WTC11 (cell line): ENCODE measurements at regions not wholly inside any gene's neighbourhood (a gene's known extent, or its start where the extent isn't known, plus 50 kb on each side); places are given as distances from the start of the nearest gene placed in this dataset.

Experiments
- ATAC-seq: fragments of 200-7000 bp; cut with Tn5 transposase; 2 replicates; pipeline ENCODE4 v1.10.0; 2021; ENCODE audit warnings: mild to moderate bottlenecking, moderate library complexity
- CTCF ChIA-PET: fragments of 300-600 bp; sonication (Branson Sonifier 250); formaldehyde crosslinking; loops from one replicate; lab custom pipeline; 2021; ENCODE audit warnings: antibody characterized with exemption; lab: Charles Lee
- POLR2A ChIA-PET: fragments of 350-600 bp; sonication (Branson Sonifier 250); formaldehyde crosslinking; loops from one replicate; lab custom pipeline; 2021; ENCODE audit warnings: antibody characterized with exemption; lab: Charles Lee
- DNase-seq: peaks from one replicate; pipeline ENCODE4 v3.0.0; 2021; ENCODE audit warnings: low spot score
- H3K27ac Mint-ChIP-seq: 2 replicates; pipeline ENCODE4 v1.8.0; 2021; ENCODE audit warnings: mixed read lengths
- H3K27me3 Mint-ChIP-seq: 2 replicates; pipeline ENCODE4 v1.8.0; 2021; ENCODE audit warnings: low read depth, mild to moderate bottlenecking, moderate library complexity, mixed read lengths
- H3K36me3 Mint-ChIP-seq: 2 replicates; pipeline ENCODE4 v1.8.0; 2021; ENCODE audit warnings: mixed read lengths
- H3K4me1 Mint-ChIP-seq: 2 replicates; pipeline ENCODE4 v1.8.0; 2022; ENCODE audit warnings: mixed read lengths
- H3K4me3 Mint-ChIP-seq: 2 replicates; pipeline ENCODE4 v1.8.0; 2021; ENCODE audit warnings: mild to moderate bottlenecking, moderate library complexity, mixed read lengths
- H3K9me3 Mint-ChIP-seq: 2 replicates; pipeline ENCODE4 v1.8.0; 2021; ENCODE audit warnings: mixed read lengths
- ATF1 ChIP-seq: sonication (generic); formaldehyde crosslinking; IDR thresholded peaks from 2 replicates; pipeline ENCODE4 v1.8.1; 2023; ENCODE audit warnings: mild to moderate bottlenecking, moderate library complexity, missing genetic modification reagents
- GABPB1 ChIP-seq: sonication (generic); formaldehyde crosslinking; IDR thresholded peaks from 2 replicates; pipeline ENCODE4 v1.8.1; 2023; ENCODE audit warnings: mild to moderate bottlenecking, missing genetic modification reagents
- MYBL2 ChIP-seq: sonication (generic); formaldehyde crosslinking; IDR thresholded peaks from 2 replicates; pipeline ENCODE4 v1.8.1; 2023; ENCODE audit warnings: mild to moderate bottlenecking, moderate library complexity, missing genetic modification reagents
- NFATC4 ChIP-seq: fragments of 250-450 bp; sonication (Bioruptor Pico); IDR thresholded peaks from 2 replicates; pipeline ENCODE4 v1.9.0; 2021; ENCODE audit warnings: mild to moderate bottlenecking
- PRRX2 ChIP-seq: fragments of 250-450 bp; sonication (Bioruptor Pico); IDR thresholded peaks from 2 replicates; pipeline ENCODE4 v1.8.0; 2021; ENCODE audit warnings: mild to moderate bottlenecking
- SMAD3 ChIP-seq: sonication (generic); formaldehyde crosslinking; IDR thresholded peaks from 2 replicates; pipeline ENCODE4 v1.8.0; 2022; ENCODE audit warnings: missing genetic modification reagents, mild to moderate bottlenecking, borderline replicate concordance
- TEAD4 ChIP-seq: sonication (generic); formaldehyde crosslinking; IDR thresholded peaks from 2 replicates; pipeline ENCODE4 v1.8.0; 2022; ENCODE audit warnings: mild to moderate bottlenecking, missing genetic modification reagents
- ZNF219 ChIP-seq: sonication (generic); formaldehyde crosslinking; IDR thresholded peaks from 2 replicates; pipeline ENCODE4 v1.8.0; 2023; ENCODE audit warnings: missing genetic modification reagents, mild to moderate bottlenecking, borderline replicate concordance
- ZNF423 ChIP-seq: fragments of 250-450 bp; sonication (Bioruptor Pico); IDR thresholded peaks from 2 replicates; pipeline ENCODE4 v2.1.2; 2022; ENCODE audit warnings: mild to moderate bottlenecking, moderate library complexity
- TF ChIP-seq, protein P1 (sequence below): sonication (generic); formaldehyde crosslinking; IDR thresholded peaks from 2 replicates; pipeline ENCODE4 v1.8.1; 2023; ENCODE audit warnings: mild to moderate bottlenecking, missing genetic modification reagents
- TF ChIP-seq, protein P2 (sequence below): sonication (generic); formaldehyde crosslinking; IDR thresholded peaks from 2 replicates; pipeline ENCODE4 v1.8.1; 2023; ENCODE audit warnings: mild to moderate bottlenecking, missing genetic modification reagents, moderate library complexity
- TF ChIP-seq, protein P3 (sequence below): sonication (generic); formaldehyde crosslinking; IDR thresholded peaks from 2 replicates; pipeline ENCODE4 v1.8.1; 2023; ENCODE audit warnings: mild to moderate bottlenecking, missing genetic modification reagents
- TF ChIP-seq, protein P4 (sequence below): sonication (generic); formaldehyde crosslinking; conservative IDR thresholded peaks from 2 replicates; pipeline ENCODE4 v1.8.1; 2023; ENCODE audit warnings: mild to moderate bottlenecking, low read depth, missing genetic modification reagents, moderate library complexity
- TF ChIP-seq, protein P5 (sequence below): sonication (generic); formaldehyde crosslinking; IDR thresholded peaks from 2 replicates; pipeline ENCODE4 v1.8.0; 2022; ENCODE audit warnings: mild to moderate bottlenecking, missing genetic modification reagents
- TF ChIP-seq, protein P6 (sequence below): sonication (generic); formaldehyde crosslinking; IDR thresholded peaks from 2 replicates; pipeline ENCODE4 v1.8.0; 2023; ENCODE audit warnings: missing genetic modification reagents, mild to moderate bottlenecking, borderline replicate concordance
- TF ChIP-seq, protein P7 (sequence below): fragments of 250-450 bp; sonication (Bioruptor Pico); IDR thresholded peaks from 2 replicates; pipeline ENCODE4 v1.8.0; 2021; ENCODE audit warnings: mild to moderate bottlenecking

DNA sequence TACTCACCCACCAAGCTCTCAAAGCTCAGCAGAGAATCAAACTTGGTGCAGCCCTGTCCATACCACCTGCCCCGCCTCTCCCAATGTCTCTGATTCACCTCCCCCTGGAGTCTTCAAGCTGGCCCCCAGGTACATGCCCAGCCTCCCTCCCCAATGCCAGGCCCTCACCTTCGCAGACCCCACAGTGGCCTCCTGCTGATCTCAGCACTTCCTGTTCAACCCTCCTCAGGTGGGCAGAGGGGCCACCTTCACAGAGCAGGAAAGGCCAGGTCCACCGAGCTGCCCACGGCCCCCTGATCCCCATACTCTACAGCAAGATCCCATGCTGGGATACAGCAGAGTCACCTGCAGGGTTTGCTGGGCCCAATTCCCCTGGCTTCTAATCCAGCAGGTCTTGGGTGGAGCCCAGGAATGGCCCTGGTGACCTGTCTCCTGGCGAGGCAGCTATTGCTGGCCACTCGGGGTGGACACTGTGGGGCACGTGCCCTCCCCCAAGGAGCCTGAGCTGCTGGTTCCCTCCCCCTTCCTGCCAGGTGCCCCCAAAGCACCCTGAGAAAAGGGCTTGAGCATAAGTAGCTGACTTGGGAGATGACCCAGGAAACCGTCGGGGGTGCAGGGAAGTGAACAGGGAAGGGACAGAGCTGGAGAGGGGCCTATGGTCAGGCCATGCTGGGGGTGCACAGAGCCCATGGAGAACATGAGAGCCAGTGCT is 150.7 kb downstream of the BRD1 start (continued):
- TF ChIP-seq, protein P1, sequence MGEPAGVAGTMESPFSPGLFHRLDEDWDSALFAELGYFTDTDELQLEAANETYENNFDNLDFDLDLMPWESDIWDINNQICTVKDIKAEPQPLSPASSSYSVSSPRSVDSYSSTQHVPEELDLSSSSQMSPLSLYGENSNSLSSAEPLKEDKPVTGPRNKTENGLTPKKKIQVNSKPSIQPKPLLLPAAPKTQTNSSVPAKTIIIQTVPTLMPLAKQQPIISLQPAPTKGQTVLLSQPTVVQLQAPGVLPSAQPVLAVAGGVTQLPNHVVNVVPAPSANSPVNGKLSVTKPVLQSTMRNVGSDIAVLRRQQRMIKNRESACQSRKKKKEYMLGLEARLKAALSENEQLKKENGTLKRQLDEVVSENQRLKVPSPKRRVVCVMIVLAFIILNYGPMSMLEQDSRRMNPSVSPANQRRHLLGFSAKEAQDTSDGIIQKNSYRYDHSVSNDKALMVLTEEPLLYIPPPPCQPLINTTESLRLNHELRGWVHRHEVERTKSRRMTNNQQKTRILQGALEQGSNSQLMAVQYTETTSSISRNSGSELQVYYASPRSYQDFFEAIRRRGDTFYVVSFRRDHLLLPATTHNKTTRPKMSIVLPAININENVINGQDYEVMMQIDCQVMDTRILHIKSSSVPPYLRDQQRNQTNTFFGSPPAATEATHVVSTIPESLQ (CRISPR knock-in tag), result no peak
- TF ChIP-seq, protein P2, sequence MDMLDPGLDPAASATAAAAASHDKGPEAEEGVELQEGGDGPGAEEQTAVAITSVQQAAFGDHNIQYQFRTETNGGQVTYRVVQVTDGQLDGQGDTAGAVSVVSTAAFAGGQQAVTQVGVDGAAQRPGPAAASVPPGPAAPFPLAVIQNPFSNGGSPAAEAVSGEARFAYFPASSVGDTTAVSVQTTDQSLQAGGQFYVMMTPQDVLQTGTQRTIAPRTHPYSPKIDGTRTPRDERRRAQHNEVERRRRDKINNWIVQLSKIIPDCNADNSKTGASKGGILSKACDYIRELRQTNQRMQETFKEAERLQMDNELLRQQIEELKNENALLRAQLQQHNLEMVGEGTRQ, result no peak

DNA sequence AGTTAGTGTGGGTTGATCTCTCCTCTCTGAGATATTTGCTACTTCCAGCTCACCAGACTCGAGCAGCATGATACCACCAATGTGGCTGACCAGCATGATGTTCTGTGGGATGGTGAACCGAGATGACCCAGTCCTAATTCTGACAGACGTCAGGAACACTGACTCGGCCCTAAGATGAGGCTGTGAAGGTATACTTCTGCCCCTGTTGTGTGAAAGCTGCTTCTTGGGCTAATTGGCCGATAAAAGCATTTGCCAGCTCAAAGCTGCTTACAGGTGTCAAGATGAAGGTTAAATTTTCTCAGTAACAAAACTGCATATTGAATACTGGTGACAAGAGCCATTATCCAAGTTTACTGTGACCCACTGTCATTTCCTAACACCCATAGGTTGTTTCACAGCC is 151.4 kb downstream of the BRD1 start:
- Mint-ChIP-seq H3K9me3 (no peaks in the 10 kb centered on the region), H3K36me3 (no peaks in the 10 kb centered on the region), H3K27me3 (peaks cover 28% of the 10 kb centered on the region), H3K4me1 (peaks cover 8% of the 10 kb centered on the region), H3K4me3 (no peak overlapping the region), H3K27ac (no peak overlapping the region)
- POLR2A ChIA-PET, result no interaction called here
- no peak for ATAC-seq
- no peak for DNase-seq
- TF ChIP-seq, protein P3, sequence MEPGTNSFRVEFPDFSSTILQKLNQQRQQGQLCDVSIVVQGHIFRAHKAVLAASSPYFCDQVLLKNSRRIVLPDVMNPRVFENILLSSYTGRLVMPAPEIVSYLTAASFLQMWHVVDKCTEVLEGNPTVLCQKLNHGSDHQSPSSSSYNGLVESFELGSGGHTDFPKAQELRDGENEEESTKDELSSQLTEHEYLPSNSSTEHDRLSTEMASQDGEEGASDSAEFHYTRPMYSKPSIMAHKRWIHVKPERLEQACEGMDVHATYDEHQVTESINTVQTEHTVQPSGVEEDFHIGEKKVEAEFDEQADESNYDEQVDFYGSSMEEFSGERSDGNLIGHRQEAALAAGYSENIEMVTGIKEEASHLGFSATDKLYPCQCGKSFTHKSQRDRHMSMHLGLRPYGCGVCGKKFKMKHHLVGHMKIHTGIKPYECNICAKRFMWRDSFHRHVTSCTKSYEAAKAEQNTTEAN (CRISPR knock-in tag), result no peak
- TF ChIP-seq SMAD3 (CRISPR knock-in tag) (no peak), PRRX2 (CRISPR knock-in tag) (no peak), NFATC4 (CRISPR knock-in tag) (no peak), ATF1 (CRISPR knock-in tag) (no peak), TEAD4 (CRISPR knock-in tag) (no peak)
- TF ChIP-seq, protein P4, sequence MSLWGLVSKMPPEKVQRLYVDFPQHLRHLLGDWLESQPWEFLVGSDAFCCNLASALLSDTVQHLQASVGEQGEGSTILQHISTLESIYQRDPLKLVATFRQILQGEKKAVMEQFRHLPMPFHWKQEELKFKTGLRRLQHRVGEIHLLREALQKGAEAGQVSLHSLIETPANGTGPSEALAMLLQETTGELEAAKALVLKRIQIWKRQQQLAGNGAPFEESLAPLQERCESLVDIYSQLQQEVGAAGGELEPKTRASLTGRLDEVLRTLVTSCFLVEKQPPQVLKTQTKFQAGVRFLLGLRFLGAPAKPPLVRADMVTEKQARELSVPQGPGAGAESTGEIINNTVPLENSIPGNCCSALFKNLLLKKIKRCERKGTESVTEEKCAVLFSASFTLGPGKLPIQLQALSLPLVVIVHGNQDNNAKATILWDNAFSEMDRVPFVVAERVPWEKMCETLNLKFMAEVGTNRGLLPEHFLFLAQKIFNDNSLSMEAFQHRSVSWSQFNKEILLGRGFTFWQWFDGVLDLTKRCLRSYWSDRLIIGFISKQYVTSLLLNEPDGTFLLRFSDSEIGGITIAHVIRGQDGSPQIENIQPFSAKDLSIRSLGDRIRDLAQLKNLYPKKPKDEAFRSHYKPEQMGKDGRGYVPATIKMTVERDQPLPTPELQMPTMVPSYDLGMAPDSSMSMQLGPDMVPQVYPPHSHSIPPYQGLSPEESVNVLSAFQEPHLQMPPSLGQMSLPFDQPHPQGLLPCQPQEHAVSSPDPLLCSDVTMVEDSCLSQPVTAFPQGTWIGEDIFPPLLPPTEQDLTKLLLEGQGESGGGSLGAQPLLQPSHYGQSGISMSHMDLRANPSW (CRISPR knock-in tag), result no peak
- CTCF ChIA-PET, result interaction anchor here (1.0 to 2.0 kb wide), 2 partner anchors 25 to 354 kb away, joined by 3 to 11 read pairs; no protein-coding TSS in a partner anchor

DNA sequence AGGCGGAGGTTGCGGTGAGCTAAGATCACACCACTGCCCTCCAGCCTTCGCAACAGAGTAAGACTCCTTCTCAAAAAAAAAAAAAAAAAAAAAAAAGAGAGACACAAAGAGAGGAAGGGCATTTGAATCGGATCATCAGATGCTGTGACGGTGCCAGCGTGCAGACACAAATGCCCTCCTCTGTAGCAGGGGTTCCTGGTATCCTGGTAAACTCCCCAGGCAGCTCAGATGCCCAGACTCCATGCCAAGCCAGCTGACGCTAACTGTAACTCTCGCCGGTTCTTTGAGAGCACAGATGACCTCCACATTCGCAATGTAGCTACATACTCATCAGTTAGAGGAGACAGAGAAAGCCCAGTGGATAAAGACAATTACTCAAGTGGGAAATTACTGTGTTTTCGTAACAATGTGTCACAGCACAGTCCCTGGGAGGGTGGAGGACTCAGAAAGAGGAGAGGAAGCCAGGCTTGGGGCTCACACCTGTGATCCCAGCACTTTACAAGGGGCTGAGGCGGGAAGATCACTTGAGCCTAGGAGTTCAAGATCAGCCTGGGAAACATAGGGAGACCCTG is 153.1 kb downstream of the BRD1 start:
- Mint-ChIP-seq H3K9me3 (no peaks in the 10 kb centered on the region), H3K4me3 (no peak overlapping the region), H3K4me1 (peaks cover 10% of the 10 kb centered on the region), H3K27me3 (peaks cover 39% of the 10 kb centered on the region), H3K27ac (no peak overlapping the region), H3K36me3 (no peaks in the 10 kb centered on the region)
- DNase-seq, result no peak
- ATAC-seq, result no peak
- ChIA-PET POLR2A (no interaction called here), CTCF (interaction anchor here (0.7 to 1.4 kb wide), 2 partner anchors 27 to 1310 kb away, joined by 5 to 6 read pairs; no protein-coding TSS in a partner anchor)
- TF ChIP-seq, protein P5, sequence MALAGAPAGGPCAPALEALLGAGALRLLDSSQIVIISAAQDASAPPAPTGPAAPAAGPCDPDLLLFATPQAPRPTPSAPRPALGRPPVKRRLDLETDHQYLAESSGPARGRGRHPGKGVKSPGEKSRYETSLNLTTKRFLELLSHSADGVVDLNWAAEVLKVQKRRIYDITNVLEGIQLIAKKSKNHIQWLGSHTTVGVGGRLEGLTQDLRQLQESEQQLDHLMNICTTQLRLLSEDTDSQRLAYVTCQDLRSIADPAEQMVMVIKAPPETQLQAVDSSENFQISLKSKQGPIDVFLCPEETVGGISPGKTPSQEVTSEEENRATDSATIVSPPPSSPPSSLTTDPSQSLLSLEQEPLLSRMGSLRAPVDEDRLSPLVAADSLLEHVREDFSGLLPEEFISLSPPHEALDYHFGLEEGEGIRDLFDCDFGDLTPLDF (CRISPR knock-in tag), result no peak
- TF ChIP-seq, protein P6, sequence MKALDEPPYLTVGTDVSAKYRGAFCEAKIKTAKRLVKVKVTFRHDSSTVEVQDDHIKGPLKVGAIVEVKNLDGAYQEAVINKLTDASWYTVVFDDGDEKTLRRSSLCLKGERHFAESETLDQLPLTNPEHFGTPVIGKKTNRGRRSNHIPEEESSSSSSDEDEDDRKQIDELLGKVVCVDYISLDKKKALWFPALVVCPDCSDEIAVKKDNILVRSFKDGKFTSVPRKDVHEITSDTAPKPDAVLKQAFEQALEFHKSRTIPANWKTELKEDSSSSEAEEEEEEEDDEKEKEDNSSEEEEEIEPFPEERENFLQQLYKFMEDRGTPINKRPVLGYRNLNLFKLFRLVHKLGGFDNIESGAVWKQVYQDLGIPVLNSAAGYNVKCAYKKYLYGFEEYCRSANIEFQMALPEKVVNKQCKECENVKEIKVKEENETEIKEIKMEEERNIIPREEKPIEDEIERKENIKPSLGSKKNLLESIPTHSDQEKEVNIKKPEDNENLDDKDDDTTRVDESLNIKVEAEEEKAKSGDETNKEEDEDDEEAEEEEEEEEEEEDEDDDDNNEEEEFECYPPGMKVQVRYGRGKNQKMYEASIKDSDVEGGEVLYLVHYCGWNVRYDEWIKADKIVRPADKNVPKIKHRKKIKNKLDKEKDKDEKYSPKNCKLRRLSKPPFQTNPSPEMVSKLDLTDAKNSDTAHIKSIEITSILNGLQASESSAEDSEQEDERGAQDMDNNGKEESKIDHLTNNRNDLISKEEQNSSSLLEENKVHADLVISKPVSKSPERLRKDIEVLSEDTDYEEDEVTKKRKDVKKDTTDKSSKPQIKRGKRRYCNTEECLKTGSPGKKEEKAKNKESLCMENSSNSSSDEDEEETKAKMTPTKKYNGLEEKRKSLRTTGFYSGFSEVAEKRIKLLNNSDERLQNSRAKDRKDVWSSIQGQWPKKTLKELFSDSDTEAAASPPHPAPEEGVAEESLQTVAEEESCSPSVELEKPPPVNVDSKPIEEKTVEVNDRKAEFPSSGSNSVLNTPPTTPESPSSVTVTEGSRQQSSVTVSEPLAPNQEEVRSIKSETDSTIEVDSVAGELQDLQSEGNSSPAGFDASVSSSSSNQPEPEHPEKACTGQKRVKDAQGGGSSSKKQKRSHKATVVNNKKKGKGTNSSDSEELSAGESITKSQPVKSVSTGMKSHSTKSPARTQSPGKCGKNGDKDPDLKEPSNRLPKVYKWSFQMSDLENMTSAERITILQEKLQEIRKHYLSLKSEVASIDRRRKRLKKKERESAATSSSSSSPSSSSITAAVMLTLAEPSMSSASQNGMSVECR (CRISPR knock-in tag), result no peak
- TF ChIP-seq, protein P7, sequence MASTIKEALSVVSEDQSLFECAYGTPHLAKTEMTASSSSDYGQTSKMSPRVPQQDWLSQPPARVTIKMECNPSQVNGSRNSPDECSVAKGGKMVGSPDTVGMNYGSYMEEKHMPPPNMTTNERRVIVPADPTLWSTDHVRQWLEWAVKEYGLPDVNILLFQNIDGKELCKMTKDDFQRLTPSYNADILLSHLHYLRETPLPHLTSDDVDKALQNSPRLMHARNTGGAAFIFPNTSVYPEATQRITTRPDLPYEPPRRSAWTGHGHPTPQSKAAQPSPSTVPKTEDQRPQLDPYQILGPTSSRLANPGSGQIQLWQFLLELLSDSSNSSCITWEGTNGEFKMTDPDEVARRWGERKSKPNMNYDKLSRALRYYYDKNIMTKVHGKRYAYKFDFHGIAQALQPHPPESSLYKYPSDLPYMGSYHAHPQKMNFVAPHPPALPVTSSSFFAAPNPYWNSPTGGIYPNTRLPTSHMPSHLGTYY (CRISPR knock-in tag), result no peak
- TF ChIP-seq, protein P3 (CRISPR knock-in tag), result no peak
- no peak for TF ChIP-seq ZNF219 (CRISPR knock-in tag)
- no peak for TF ChIP-seq GABPB1 (CRISPR knock-in tag)
- TF ChIP-seq ZNF423, result no peak
- TF ChIP-seq MYBL2 (CRISPR knock-in tag), result no peak
